ENCODE measurements at regions not wholly inside any gene's neighbourhood (a gene's known extent, or its start where the extent isn't known, plus 50 kb on each side); places are given as distances from the start of the nearest gene placed in this dataset.

GRCh38 chrX:117633277-117633676 lies 483.3 kb downstream of the KLHL13 start:
- TF ChIP-seq, protein P1, sequence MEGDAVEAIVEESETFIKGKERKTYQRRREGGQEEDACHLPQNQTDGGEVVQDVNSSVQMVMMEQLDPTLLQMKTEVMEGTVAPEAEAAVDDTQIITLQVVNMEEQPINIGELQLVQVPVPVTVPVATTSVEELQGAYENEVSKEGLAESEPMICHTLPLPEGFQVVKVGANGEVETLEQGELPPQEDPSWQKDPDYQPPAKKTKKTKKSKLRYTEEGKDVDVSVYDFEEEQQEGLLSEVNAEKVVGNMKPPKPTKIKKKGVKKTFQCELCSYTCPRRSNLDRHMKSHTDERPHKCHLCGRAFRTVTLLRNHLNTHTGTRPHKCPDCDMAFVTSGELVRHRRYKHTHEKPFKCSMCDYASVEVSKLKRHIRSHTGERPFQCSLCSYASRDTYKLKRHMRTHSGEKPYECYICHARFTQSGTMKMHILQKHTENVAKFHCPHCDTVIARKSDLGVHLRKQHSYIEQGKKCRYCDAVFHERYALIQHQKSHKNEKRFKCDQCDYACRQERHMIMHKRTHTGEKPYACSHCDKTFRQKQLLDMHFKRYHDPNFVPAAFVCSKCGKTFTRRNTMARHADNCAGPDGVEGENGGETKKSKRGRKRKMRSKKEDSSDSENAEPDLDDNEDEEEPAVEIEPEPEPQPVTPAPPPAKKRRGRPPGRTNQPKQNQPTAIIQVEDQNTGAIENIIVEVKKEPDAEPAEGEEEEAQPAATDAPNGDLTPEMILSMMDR (IDR thresholded peaks at IDR 0.05): no peak
- TF ChIP-seq POLR2AphosphoS5 (IDR thresholded peaks at IDR 0.05): no peak
- TF ChIP-seq POLR2A (IDR thresholded peaks at IDR 0.05): no peak
- no peak for TF ChIP-seq EP300 (IDR thresholded peaks at IDR 0.05; ENCODE audit: low read depth)
